K562 (cell line): ENCODE measurements at regions not wholly inside any gene's neighbourhood (a gene's known extent, or its start where the extent isn't known, plus 50 kb on each side); places are given as distances from the start of the nearest gene placed in this dataset.

Experiments
- GABPA ChIP-seq: fragments of 200-800 bp; sonication (Bioruptor generic); conservative IDR thresholded peaks from 2 replicates; pipeline ENCODE4 v1.6.1; 2016; ENCODE audit warnings: low read depth, missing genetic modification characterization, missing compliant biosample characterization
- GTF2B ChIP-seq: IDR thresholded peaks from 2 replicates; pipeline ENCODE4 v1.6.1; 2011; ENCODE audit not compliant: insufficient read length; ENCODE audit errors: extremely low read depth
- MYBL2 ChIP-seq, 2 experiments: fragments of 450-650 bp in 1 of 2; sonication (generic) in 1 of 2; formaldehyde crosslinking in 1 of 2; IDR thresholded peaks; 2 replicates each; pipeline versions ENCODE4 v1.6.1 to v1.8.1; 2017 to 2022; ENCODE audit warnings: borderline replicate concordance in 1 of 2, inconsistent platforms in 1 of 2, low read depth in 1 of 2, mild to moderate bottlenecking in 1 of 2, missing genetic modification reagents in 1 of 2, moderate library complexity in 1 of 2
- NFIX ChIP-seq: fragments of 250-450 bp; sonication (Bioruptor Pico); IDR thresholded peaks from 2 replicates; pipeline ENCODE4 v1.4.0; 2020; ENCODE audit warnings: low read depth, mild to moderate bottlenecking, moderate library complexity
- POU5F1 ChIP-seq: fragments of 150-350 bp; IDR thresholded peaks from 2 replicates; pipeline ENCODE4 v1.6.1; 2014; ENCODE audit warnings: borderline replicate concordance, low read length, low read depth, mild to moderate bottlenecking; ENCODE audit not compliant: partially characterized antibody
- REST ChIP-seq, 2 experiments: fragments of 450-650 bp; formaldehyde crosslinking in 1 of 2; IDR thresholded peaks; 2 replicates each; pipeline versions ENCODE4 v1.4.0 to v1.6.1; 2014 to 2020; ENCODE audit warnings: mild to moderate bottlenecking in 2 of 2, borderline replicate concordance in 1 of 2, low read depth in 1 of 2
- ZNF124 ChIP-seq: sonication (generic); formaldehyde crosslinking; IDR thresholded peaks from 2 replicates; pipeline ENCODE4 v1.8.1; 2022; ENCODE audit warnings: missing genetic modification reagents
- ZNF407 ChIP-seq: fragments of 450-650 bp; IDR thresholded peaks from 2 replicates; pipeline ENCODE4 v1.6.1; 2016; ENCODE audit warnings: low read depth
- ZNF41 ChIP-seq: fragments of 250-450 bp; sonication (Bioruptor Pico); conservative IDR thresholded peaks from 2 replicates; pipeline ENCODE4 v1.4.0; 2020; ENCODE audit warnings: mild to moderate bottlenecking
- ZNF778 ChIP-seq: fragments of 450-650 bp; formaldehyde crosslinking; IDR thresholded peaks from 2 replicates; pipeline ENCODE4 v1.4.0; 2020; ENCODE audit warnings: mild to moderate bottlenecking, moderate library complexity

- TF ChIP-seq REST (IDR thresholded peaks at IDR 0.05; ENCODE audit: borderline replicate concordance) (no peak), REST (CRISPR knock-in tag; IDR thresholded peaks at IDR 0.05; ENCODE audit: low read depth) (no peak), GABPA (tag) (no peak), POU5F1 (no peak), MYBL2 (IDR thresholded peaks at IDR 0.05; ENCODE audit: low read depth) (no peak), MYBL2 (CRISPR knock-in tag; IDR thresholded peaks at IDR 0.05; ENCODE audit: borderline replicate concordance) (no peak), ZNF124 (no peak), ZNF407 (no peak), GTF2B (peak; percentile 99), ZNF778 (CRISPR knock-in tag) (no peak), ZNF41 (CRISPR knock-in tag) (peak; percentile 89), NFIX (no peak)
These were observed 209.9 kb downstream of the TFCP2L1 start (continued) for GRCh38 chr2:121075006-121075551.
